ENCODE measurements at regions not wholly inside any gene's neighbourhood (a gene's known extent, or its start where the extent isn't known, plus 50 kb on each side); places are given as distances from the start of the nearest gene placed in this dataset.

DNA sequence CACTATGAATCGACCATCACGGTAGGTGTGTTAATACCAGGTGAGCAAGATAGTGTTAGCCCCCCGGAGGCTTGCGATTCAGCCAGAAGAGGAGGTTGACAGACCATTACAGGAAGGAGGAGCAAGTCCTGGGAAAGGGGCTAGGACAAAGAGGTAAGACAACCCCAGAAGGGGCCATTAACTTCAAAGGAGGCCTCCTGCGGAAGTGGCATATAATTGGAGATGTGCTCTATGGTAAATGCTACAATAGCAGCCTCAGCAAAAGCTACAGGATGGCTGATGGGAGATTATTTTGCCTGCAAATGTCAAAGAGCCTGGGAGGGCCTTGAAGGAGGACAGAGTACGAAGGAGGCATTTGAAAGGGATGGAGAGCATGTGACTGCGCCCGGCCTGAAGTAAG is 108.6 kb upstream of the CITED2 start:
- TF ChIP-seq CTCF (conservative IDR thresholded peaks at IDR 0.05) (no peak), EZH2 (IDR thresholded peaks at IDR 0.05; ENCODE audit: low read depth) (no peak)

All from PC-9 (cell line).